H9 (cell line): ENCODE measurements at regions not wholly inside any gene's neighbourhood (a gene's known extent, or its start where the extent isn't known, plus 50 kb on each side); places are given as distances from the start of the nearest gene placed in this dataset.

Experiments
- DNase-seq: peaks from one replicate; pipeline ENCODE4 v3.0.0-alpha.2; 2017
- H2AFZ ChIP-seq: one replicate; pipeline ENCODE4 v1.6.1; 2013; ENCODE audit warnings: mild to moderate bottlenecking, low read length, control low read depth, moderate library complexity
- H2AK5ac ChIP-seq: 2 replicates; pipeline ENCODE4 v1.6.1; 2013; ENCODE audit warnings: low read length, control low read depth, mixed read lengths; ENCODE audit not compliant: insufficient read length
- H2BK120ac ChIP-seq: one replicate; pipeline ENCODE4 v1.6.1; 2013; ENCODE audit warnings: low read depth, mild to moderate bottlenecking, low read length, control low read depth, inconsistent platforms; ENCODE audit not compliant: poor library complexity, severe bottlenecking
- H2BK12ac ChIP-seq: 2 replicates; pipeline ENCODE4 v1.6.1; 2013; ENCODE audit warnings: low read length, control low read depth, mixed read lengths, low read depth; ENCODE audit not compliant: insufficient read length
- H2BK15ac ChIP-seq: 2 replicates; pipeline ENCODE4 v1.6.1; 2013; ENCODE audit warnings: low read depth, low read length, control low read depth
- H2BK20ac ChIP-seq: one replicate; pipeline ENCODE4 v1.6.1; 2013; ENCODE audit warnings: low read depth, mild to moderate bottlenecking, low read length, control low read depth, inconsistent platforms; ENCODE audit not compliant: poor library complexity, severe bottlenecking
- H2BK5ac ChIP-seq: 2 replicates; pipeline ENCODE4 v1.6.1; 2013; ENCODE audit warnings: low read length, control low read depth, mixed read lengths; ENCODE audit not compliant: insufficient read length
- H3K14ac ChIP-seq: 2 replicates; pipeline ENCODE4 v1.6.1; 2013; ENCODE audit warnings: low read length, control low read depth; ENCODE audit not compliant: insufficient read depth
- H3K18ac ChIP-seq: 2 replicates; pipeline ENCODE4 v1.6.1; 2013; ENCODE audit warnings: low read depth, mild to moderate bottlenecking, mixed read lengths, low read length, control low read depth; ENCODE audit not compliant: insufficient read length
- H3K23ac ChIP-seq: 2 replicates; pipeline ENCODE4 v1.6.1; 2013; ENCODE audit warnings: low read length, control low read depth, mixed read lengths, low read depth; ENCODE audit not compliant: insufficient read length
- H3K23me2 ChIP-seq: 2 replicates; pipeline ENCODE4 v1.6.1; 2013; ENCODE audit warnings: low read depth, mild to moderate bottlenecking, mixed read lengths, low read length, control low read depth; ENCODE audit not compliant: insufficient read length, poor library complexity, severe bottlenecking
- H3K27ac ChIP-seq: 2 replicates; pipeline ENCODE4 v1.5.1; 2013; ENCODE audit warnings: low read length, control low read depth, mixed read lengths, low read depth; ENCODE audit not compliant: insufficient read length
- H3K27me3 ChIP-seq: 2 replicates; pipeline ENCODE4 v1.6.1; 2013; ENCODE audit warnings: low read length, control low read depth, inconsistent platforms; ENCODE audit not compliant: insufficient read depth
- H3K4ac ChIP-seq: 2 replicates; pipeline ENCODE4 v1.6.1; 2013; ENCODE audit warnings: low read depth, mild to moderate bottlenecking, control low read depth, inconsistent platforms, low read length, moderate library complexity
- H3K4me1 ChIP-seq: 2 replicates; pipeline ENCODE4 v1.6.1; 2013; ENCODE audit warnings: low read length, control low read depth, inconsistent platforms; ENCODE audit not compliant: insufficient read depth
- H3K4me2 ChIP-seq: 2 replicates; pipeline ENCODE4 v1.6.1; 2013; ENCODE audit warnings: low read length, control low read depth, mixed read lengths; ENCODE audit not compliant: insufficient read length, insufficient read depth
- H3K56ac ChIP-seq: 2 replicates; pipeline ENCODE4 v1.6.1; 2013; ENCODE audit warnings: low read depth, mild to moderate bottlenecking, mixed read lengths, low read length, control low read depth; ENCODE audit not compliant: insufficient read length
- H3K79me1 ChIP-seq: 2 replicates; pipeline ENCODE4 v1.6.1; 2013; ENCODE audit warnings: low read depth, mild to moderate bottlenecking, moderate library complexity, low read length, control low read depth, inconsistent platforms; ENCODE audit not compliant: insufficient read depth, poor library complexity, severe bottlenecking
- H3K79me2 ChIP-seq: 2 replicates; pipeline ENCODE4 v1.6.1; 2013; ENCODE audit warnings: low read length, control low read depth, inconsistent platforms; ENCODE audit not compliant: insufficient read depth
- H3K9ac ChIP-seq: 2 replicates; pipeline ENCODE4 v1.6.1; 2013; ENCODE audit warnings: low read length, control low read depth, mixed read lengths; ENCODE audit not compliant: insufficient read length; ENCODE audit errors: extremely low read depth
- H3K9me3 ChIP-seq: one replicate; pipeline ENCODE4 v1.6.1; 2013; ENCODE audit warnings: low read depth, low read length, inconsistent platforms; ENCODE audit not compliant: control insufficient read depth
- H3T11ph ChIP-seq: one replicate; pipeline ENCODE4 v1.6.1; 2013; ENCODE audit warnings: mild to moderate bottlenecking, low read length, control low read depth, inconsistent platforms
- H4K20me1 ChIP-seq: one replicate; pipeline ENCODE4 v1.6.1; 2013; ENCODE audit not compliant: control insufficient read depth, insufficient read length, insufficient read depth
- H4K5ac ChIP-seq: 2 replicates; pipeline ENCODE4 v1.6.1; 2013; ENCODE audit warnings: low read depth, mild to moderate bottlenecking, mixed read lengths, low read length, control low read depth; ENCODE audit not compliant: insufficient read length
- H4K8ac ChIP-seq: replicated peaks from 2 replicates; pipeline ENCODE4 v1.6.1; 2013; ENCODE audit warnings: low read length, control low read depth, mixed read lengths, low read depth; ENCODE audit not compliant: insufficient read length
- H4K91ac ChIP-seq: 2 replicates; pipeline ENCODE4 v1.6.1; 2013; ENCODE audit warnings: low read depth, mild to moderate bottlenecking, moderate library complexity, mixed read lengths, low read length, control low read depth; ENCODE audit not compliant: insufficient read length
- H3K27ac Mint-ChIP-seq, 3 experiments: 2 replicates in 2 of 3; 3 replicates in 1 of 3; pipeline ENCODE4 v1.8.0; 2020 to 2021; ENCODE audit warnings: mixed read lengths in 3 of 3, mild to moderate bottlenecking in 1 of 3, moderate library complexity in 1 of 3
- H3K27me3 Mint-ChIP-seq: 2 replicates; pipeline ENCODE4 v1.8.0; 2021; ENCODE audit warnings: low read depth, mild to moderate bottlenecking, moderate library complexity, mixed read lengths
- H3K36me3 Mint-ChIP-seq, 3 experiments: 2 replicates in 2 of 3; 3 replicates in 1 of 3; pipeline ENCODE4 v1.8.0; 2020 to 2021; ENCODE audit warnings: low read depth in 3 of 3, mixed read lengths in 3 of 3; ENCODE audit not compliant: insufficient read depth in 1 of 3
- H3K4me1 Mint-ChIP-seq, 2 experiments: 2 replicates each; pipeline ENCODE4 v1.8.0; 2020; ENCODE audit warnings: mixed read lengths in 2 of 2
- H3K4me3 Mint-ChIP-seq, 2 experiments: 2 replicates in 1 of 2; 3 replicates in 1 of 2; pipeline ENCODE4 v1.8.0; 2020 to 2021; ENCODE audit warnings: mild to moderate bottlenecking in 2 of 2, mixed read lengths in 2 of 2, moderate library complexity in 1 of 2
- H3K9me3 Mint-ChIP-seq, 2 experiments: 2 replicates in 1 of 2; 3 replicates in 1 of 2; pipeline ENCODE4 v1.8.0; 2020; ENCODE audit warnings: mild to moderate bottlenecking in 2 of 2, mixed read lengths in 2 of 2, moderate library complexity in 1 of 2
- WGBS: extraction: QIAGEN DNeasy Blood & Tissue Kit; methylation state at CpG from one replicate; pipeline ENCODE4 v1.1.7; 2013; ENCODE audit warnings: missing lambda C conversion rate, low lambda C conversion rate, mixed read lengths; ENCODE audit not compliant: insufficient read length; ENCODE audit errors: extremely low coverage; 5-methylcytosine and 5-hydroxymethylcytosine counted together
- TF ChIP-seq, protein P1 (sequence below): fragments of 200-600 bp; sonication (generic); conservative IDR thresholded peaks from 3 replicates; pipeline ENCODE4 v1.8.0; 2021; ENCODE audit warnings: antibody characterized with exemption, mild to moderate bottlenecking

DNA sequence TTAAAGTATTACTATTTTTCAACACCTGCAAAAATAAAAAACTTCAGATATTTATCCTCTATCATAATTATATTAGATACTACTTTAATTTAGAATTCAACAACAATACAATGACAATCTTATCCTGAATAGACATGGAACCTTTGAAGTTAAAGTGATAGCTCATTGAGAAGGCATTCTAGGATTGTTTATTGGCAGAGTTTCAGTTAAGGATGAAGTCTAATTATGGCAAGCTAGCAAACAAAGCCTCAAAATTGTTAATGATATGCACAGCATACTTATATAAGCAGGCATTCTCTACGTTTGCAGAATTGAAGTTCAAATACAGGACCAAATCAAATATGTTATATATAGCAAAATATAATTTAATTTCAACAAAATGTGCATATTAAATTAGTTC, 91.2 kb upstream of the ABI3BP start:
- H3K79me1 ChIP-seq, result no peaks in the 10 kb centered on the region
- no peak overlapping the region for H3T11ph ChIP-seq
- no peak overlapping the region for H4K91ac ChIP-seq
- no peak overlapping the region for H2AK5ac ChIP-seq
- H3K79me2 ChIP-seq, result no peaks in the 10 kb centered on the region
- H3K9ac ChIP-seq, result no peak overlapping the region
- Mint-ChIP-seq H3K4me3 (no peak overlapping the region), H3K27me3 (no peaks in the 10 kb centered on the region), H3K36me3 (no peaks in the 10 kb centered on the region), H3K27ac (no peak overlapping the region), H3K4me1 (no peaks in the 10 kb centered on the region), H3K9me3 (no peaks in the 10 kb centered on the region)
- no peak for DNase-seq
- H2BK15ac ChIP-seq, result no peak overlapping the region
- no peaks in the 10 kb centered on the region for H3K4me1 ChIP-seq
- H3K14ac ChIP-seq, result no peak overlapping the region
- no CpG with 5 or more reads among the region's 1 CpG for WGBS
- H3K23ac ChIP-seq, result no peak overlapping the region
- H2BK120ac ChIP-seq, result no peak overlapping the region
- H2BK20ac ChIP-seq, result no peak overlapping the region
- no peak overlapping the region for H3K4ac ChIP-seq
- H4K20me1 ChIP-seq, result no peaks in the 10 kb centered on the region
- no peaks in the 10 kb centered on the region for H3K27me3 ChIP-seq
- H3K4me2 ChIP-seq, result no peak overlapping the region
- no peak overlapping the region for H3K18ac ChIP-seq
- no peak overlapping the region for H3K27ac ChIP-seq
- no peak overlapping the region for H2AFZ ChIP-seq
- no peak overlapping the region for H2BK12ac ChIP-seq
- no peaks in the 10 kb centered on the region for H3K23me2 ChIP-seq
- no peaks in the 10 kb centered on the region for H3K9me3 ChIP-seq
- no peak overlapping the region for H4K5ac ChIP-seq
- no peak overlapping the region for H4K8ac ChIP-seq
- TF ChIP-seq, protein P1, sequence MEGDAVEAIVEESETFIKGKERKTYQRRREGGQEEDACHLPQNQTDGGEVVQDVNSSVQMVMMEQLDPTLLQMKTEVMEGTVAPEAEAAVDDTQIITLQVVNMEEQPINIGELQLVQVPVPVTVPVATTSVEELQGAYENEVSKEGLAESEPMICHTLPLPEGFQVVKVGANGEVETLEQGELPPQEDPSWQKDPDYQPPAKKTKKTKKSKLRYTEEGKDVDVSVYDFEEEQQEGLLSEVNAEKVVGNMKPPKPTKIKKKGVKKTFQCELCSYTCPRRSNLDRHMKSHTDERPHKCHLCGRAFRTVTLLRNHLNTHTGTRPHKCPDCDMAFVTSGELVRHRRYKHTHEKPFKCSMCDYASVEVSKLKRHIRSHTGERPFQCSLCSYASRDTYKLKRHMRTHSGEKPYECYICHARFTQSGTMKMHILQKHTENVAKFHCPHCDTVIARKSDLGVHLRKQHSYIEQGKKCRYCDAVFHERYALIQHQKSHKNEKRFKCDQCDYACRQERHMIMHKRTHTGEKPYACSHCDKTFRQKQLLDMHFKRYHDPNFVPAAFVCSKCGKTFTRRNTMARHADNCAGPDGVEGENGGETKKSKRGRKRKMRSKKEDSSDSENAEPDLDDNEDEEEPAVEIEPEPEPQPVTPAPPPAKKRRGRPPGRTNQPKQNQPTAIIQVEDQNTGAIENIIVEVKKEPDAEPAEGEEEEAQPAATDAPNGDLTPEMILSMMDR, result no peak
- H3K56ac ChIP-seq, result no peak overlapping the region
- H2BK5ac ChIP-seq, result no peak overlapping the region
